ENCODE measurements at regions not wholly inside any gene's neighbourhood (a gene's known extent, or its start where the extent isn't known, plus 50 kb on each side); places are given as distances from the start of the nearest gene placed in this dataset.

DNA sequence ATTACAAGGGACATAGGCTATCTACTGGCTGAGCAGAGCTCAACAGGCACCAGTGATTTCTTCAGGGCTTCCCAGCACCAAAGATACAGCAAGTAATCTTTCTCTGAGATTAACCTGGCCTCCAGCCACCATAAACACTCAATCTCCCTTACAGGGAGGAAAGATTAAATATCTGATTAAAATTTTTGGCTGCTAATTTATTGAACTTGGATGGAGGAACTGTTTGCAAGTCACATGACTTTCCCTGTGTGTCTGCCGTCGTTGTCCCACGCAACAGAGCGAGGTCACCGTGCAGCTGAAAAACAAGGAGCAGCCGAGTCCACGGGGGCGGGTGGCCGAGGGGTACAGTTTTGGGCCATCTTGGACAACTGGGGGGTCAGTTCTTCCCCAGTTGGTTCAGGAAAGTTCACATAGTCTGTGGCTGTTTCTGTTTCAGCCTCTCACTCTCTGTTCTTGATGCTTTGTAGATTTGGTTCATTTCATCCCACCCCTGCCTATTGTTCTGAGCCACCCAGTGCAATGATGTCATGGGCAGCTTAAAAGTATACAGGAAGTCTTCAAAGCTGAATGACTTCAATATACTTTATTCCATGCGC, 186.8 kb upstream of the CTAGE1 start:
- ATAC-seq (peak; percentile 48), DNase-seq (peak in 2 of 4 donors; percentile 49 to 74)
- peak overlapping the region; percentile 39 to 77 for H3K27ac ChIP-seq
- peaks cover 0 to 8% of the 10 kb centered on the region in 2 donors for H3K4me1 ChIP-seq
- no peaks in the 10 kb centered on the region for H3K9me3 ChIP-seq
- intact Hi-C loops (cut with DNase I): no loop called here
- H3K4me3 ChIP-seq: no peak overlapping the region
- no peak for TF ChIP-seq CTCF (IDR thresholded peaks at IDR 0.05)
- H3K27me3 ChIP-seq: no peaks in the 10 kb centered on the region
- H3K36me3 ChIP-seq: no peaks in the 10 kb centered on the region

- intact Hi-C loops (cut with DNase I): no loop called here
Measured at GRCh38 chr18:22604986-22605421, 187.3 kb upstream of the CTAGE1 start.

GRCh38 chr18:22605736-22606135, 188.0 kb upstream of the CTAGE1 start:
- Histone ChIP-seq H3K4me1 (peaks cover 0 to 8% of the 10 kb centered on the region in 2 donors), H3K27me3 (no peaks in the 10 kb centered on the region), H3K9me3 (no peaks in the 10 kb centered on the region), H3K4me3 (no peak overlapping the region), H3K36me3 (no peaks in the 10 kb centered on the region), H3K27ac (no peak overlapping the region)
- ATAC-seq (no peak), DNase-seq (no peak)
- intact Hi-C loops (cut with DNase I): no loop called here
- no peak for TF ChIP-seq CTCF (IDR thresholded peaks at IDR 0.05)

More at GRCh38 chr18:22604986-22605421, 187.3 kb upstream of the CTAGE1 start:
- no peak overlapping the region for H3K4me3 ChIP-seq
- peaks cover 0 to 8% of the 10 kb centered on the region in 2 donors for H3K4me1 ChIP-seq
- DNase-seq: no peak
- H3K9me3 ChIP-seq: no peaks in the 10 kb centered on the region
- H3K27me3 ChIP-seq: no peaks in the 10 kb centered on the region
- TF ChIP-seq CTCF (IDR thresholded peaks at IDR 0.05): no peak
- H3K36me3 ChIP-seq: no peaks in the 10 kb centered on the region
- H3K27ac ChIP-seq: peak overlapping the region; percentile 39 to 77
- ATAC-seq: no peak

GRCh38 chr18:22606563-22607283, 189.0 kb upstream of the CTAGE1 start:
- no peak for ATAC-seq
- Histone ChIP-seq H3K27ac (no peak overlapping the region), H3K9me3 (no peaks in the 10 kb centered on the region), H3K27me3 (no peaks in the 10 kb centered on the region), H3K36me3 (no peaks in the 10 kb centered on the region), H3K4me1 (peaks cover 0 to 8% of the 10 kb centered on the region in 2 donors), H3K4me3 (no peak overlapping the region)
- DNase-seq: peak in 1 of 4 donors; percentile 43
- intact Hi-C loops (cut with DNase I): no loop called here
- TF ChIP-seq CTCF (IDR thresholded peaks at IDR 0.05): no peak

- TF ChIP-seq CTCF (IDR thresholded peaks at IDR 0.05): no peak
- DNase-seq (no peak), ATAC-seq (no peak)
- H3K4me1 ChIP-seq: peaks cover 0 to 8% of the 10 kb centered on the region in 2 donors
- H3K27me3 ChIP-seq: no peaks in the 10 kb centered on the region
- peak overlapping the region in 1 of 2 donors; percentile 51 for H3K27ac ChIP-seq
- intact Hi-C loops (cut with DNase I): no loop called here
- no peaks in the 10 kb centered on the region for H3K36me3 ChIP-seq
- H3K4me3 ChIP-seq: no peak overlapping the region
- H3K9me3 ChIP-seq: no peaks in the 10 kb centered on the region
Measured at GRCh38 chr18:22607284-22607635, 189.5 kb upstream of the CTAGE1 start.
